HEK293 (cell line): ENCODE measurements at regions not wholly inside any gene's neighbourhood (a gene's known extent, or its start where the extent isn't known, plus 50 kb on each side); places are given as distances from the start of the nearest gene placed in this dataset.

Experiments used
- YY1 ChIP-seq: fragments of 450-650 bp; formaldehyde crosslinking; IDR thresholded peaks from 2 replicates; pipeline ENCODE4 v1.5.1; 2018; ENCODE audit warnings: missing biosample characterization, missing genetic modification characterization
- ZNF239 ChIP-seq: fragments of 450-650 bp; formaldehyde crosslinking; IDR thresholded peaks from 2 replicates; pipeline ENCODE4 v1.5.1; 2016; ENCODE audit warnings: missing biosample characterization, missing genetic modification characterization
- TF ChIP-seq, protein P1 (sequence below): fragments of 450-650 bp; IDR thresholded peaks from 2 replicates; pipeline ENCODE4 v1.5.1; 2018; ENCODE audit warnings: missing biosample characterization, mild to moderate bottlenecking, missing genetic modification characterization
- TF ChIP-seq, protein P2 (sequence below): fragments of 450-650 bp; formaldehyde crosslinking; IDR thresholded peaks from 2 replicates; pipeline ENCODE4 v1.5.1; 2016; ENCODE audit warnings: missing biosample characterization, missing genetic modification characterization
- TF ChIP-seq, protein P3 (sequence below): fragments of 450-650 bp; formaldehyde crosslinking; IDR thresholded peaks from 2 replicates; pipeline ENCODE4 v1.5.1; 2016; ENCODE audit warnings: missing biosample characterization, missing genetic modification characterization

DNA sequence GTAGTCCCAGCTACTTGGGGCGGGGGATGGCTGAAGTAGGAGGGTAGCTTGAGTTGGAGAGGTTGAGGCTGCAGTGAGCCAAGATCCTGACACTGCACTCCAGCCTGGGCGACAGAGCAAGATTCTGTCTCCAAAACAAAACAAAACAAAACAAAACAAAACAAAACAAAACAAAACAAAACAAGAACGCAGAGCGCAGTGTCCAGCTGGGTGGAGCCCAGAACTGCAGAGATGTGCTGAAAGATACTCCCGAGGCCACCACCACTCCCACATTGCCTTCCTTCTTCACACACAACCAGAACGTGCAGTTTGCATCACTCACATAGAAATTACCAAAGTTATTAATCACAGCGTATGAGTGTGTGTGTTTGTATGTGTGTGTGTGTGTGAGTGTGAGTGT lies 222.9 kb upstream of the ASIC2 start:
- TF ChIP-seq, protein P1, sequence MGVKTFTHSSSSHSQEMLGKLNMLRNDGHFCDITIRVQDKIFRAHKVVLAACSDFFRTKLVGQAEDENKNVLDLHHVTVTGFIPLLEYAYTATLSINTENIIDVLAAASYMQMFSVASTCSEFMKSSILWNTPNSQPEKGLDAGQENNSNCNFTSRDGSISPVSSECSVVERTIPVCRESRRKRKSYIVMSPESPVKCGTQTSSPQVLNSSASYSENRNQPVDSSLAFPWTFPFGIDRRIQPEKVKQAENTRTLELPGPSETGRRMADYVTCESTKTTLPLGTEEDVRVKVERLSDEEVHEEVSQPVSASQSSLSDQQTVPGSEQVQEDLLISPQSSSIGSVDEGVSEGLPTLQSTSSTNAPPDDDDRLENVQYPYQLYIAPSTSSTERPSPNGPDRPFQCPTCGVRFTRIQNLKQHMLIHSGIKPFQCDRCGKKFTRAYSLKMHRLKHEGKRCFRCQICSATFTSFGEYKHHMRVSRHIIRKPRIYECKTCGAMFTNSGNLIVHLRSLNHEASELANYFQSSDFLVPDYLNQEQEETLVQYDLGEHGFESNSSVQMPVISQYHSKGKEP (tag by site-specific recombination) = no peak
- TF ChIP-seq, protein P2, sequence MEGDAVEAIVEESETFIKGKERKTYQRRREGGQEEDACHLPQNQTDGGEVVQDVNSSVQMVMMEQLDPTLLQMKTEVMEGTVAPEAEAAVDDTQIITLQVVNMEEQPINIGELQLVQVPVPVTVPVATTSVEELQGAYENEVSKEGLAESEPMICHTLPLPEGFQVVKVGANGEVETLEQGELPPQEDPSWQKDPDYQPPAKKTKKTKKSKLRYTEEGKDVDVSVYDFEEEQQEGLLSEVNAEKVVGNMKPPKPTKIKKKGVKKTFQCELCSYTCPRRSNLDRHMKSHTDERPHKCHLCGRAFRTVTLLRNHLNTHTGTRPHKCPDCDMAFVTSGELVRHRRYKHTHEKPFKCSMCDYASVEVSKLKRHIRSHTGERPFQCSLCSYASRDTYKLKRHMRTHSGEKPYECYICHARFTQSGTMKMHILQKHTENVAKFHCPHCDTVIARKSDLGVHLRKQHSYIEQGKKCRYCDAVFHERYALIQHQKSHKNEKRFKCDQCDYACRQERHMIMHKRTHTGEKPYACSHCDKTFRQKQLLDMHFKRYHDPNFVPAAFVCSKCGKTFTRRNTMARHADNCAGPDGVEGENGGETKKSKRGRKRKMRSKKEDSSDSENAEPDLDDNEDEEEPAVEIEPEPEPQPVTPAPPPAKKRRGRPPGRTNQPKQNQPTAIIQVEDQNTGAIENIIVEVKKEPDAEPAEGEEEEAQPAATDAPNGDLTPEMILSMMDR (tag by site-specific recombination) = no peak
- TF ChIP-seq ZNF239 (tag by site-specific recombination) (no peak), YY1 (no peak)
- TF ChIP-seq, protein P3, sequence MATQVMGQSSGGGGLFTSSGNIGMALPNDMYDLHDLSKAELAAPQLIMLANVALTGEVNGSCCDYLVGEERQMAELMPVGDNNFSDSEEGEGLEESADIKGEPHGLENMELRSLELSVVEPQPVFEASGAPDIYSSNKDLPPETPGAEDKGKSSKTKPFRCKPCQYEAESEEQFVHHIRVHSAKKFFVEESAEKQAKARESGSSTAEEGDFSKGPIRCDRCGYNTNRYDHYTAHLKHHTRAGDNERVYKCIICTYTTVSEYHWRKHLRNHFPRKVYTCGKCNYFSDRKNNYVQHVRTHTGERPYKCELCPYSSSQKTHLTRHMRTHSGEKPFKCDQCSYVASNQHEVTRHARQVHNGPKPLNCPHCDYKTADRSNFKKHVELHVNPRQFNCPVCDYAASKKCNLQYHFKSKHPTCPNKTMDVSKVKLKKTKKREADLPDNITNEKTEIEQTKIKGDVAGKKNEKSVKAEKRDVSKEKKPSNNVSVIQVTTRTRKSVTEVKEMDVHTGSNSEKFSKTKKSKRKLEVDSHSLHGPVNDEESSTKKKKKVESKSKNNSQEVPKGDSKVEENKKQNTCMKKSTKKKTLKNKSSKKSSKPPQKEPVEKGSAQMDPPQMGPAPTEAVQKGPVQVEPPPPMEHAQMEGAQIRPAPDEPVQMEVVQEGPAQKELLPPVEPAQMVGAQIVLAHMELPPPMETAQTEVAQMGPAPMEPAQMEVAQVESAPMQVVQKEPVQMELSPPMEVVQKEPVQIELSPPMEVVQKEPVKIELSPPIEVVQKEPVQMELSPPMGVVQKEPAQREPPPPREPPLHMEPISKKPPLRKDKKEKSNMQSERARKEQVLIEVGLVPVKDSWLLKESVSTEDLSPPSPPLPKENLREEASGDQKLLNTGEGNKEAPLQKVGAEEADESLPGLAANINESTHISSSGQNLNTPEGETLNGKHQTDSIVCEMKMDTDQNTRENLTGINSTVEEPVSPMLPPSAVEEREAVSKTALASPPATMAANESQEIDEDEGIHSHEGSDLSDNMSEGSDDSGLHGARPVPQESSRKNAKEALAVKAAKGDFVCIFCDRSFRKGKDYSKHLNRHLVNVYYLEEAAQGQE (tag by site-specific recombination) = no peak
